Loucy (cell line): ENCODE measurements at regions not wholly inside any gene's neighbourhood (a gene's known extent, or its start where the extent isn't known, plus 50 kb on each side); places are given as distances from the start of the nearest gene placed in this dataset.

Source experiments
- CTCF ChIP-seq: fragments of 200-600 bp; sonication (generic); conservative IDR thresholded peaks from 2 replicates; pipeline ENCODE4 v1.5.1; 2014; ENCODE audit warnings: mild to moderate bottlenecking, antibody characterized with exemption, low read length
- EZH2phosphoT487 ChIP-seq: fragments of 200-600 bp; IDR thresholded peaks from 2 replicates; pipeline ENCODE4 v1.6.1; 2018; ENCODE audit warnings: antibody characterized with exemption, mild to moderate bottlenecking, moderate library complexity, borderline replicate concordance

DNA sequence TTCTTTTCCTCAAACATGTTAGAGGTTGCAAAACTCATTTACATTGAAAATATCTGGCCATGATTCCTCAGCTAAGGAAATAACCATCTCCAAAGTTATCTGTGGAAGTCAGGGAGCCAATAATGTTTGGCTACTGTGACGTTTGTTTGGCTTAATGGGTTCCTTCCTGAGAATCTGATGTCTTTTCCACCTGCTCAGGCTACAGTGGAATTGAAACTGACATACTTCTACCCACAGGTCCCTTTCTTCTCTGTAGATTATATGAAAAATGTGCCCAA is 221.1 kb upstream of the XYLT1 start:
- TF ChIP-seq CTCF = no peak
- no peak for TF ChIP-seq EZH2phosphoT487
